Stimulated activated CD4-positive, alpha-beta T cell treated with anti-CD3 and anti-CD28 coated beads, Interleukin-15, amount 100 ng/mL, for 48 hours (primary cell): ENCODE measurements at regions not wholly inside any gene's neighbourhood (a gene's known extent, or its start where the extent isn't known, plus 50 kb on each side); places are given as distances from the start of the nearest gene placed in this dataset.
"Not testable (repeated sequence)": the region's sequence is repeated elsewhere in the genome, so short reads cannot be mapped to it uniquely, and the experiment has no call there.

Experiments
- DNase-seq, 2 donors: peaks; one replicate each; pipeline ENCODE4 v3.0.0-alpha.2; 2020; ENCODE audit warnings: low read depth in 2 of 2

- DNase-seq, result no peak
These were observed 129.7 kb downstream of the MYCN start for GRCh38 chr2:16069933-16070647.

GRCh38 chr2:16069663-16069932 is 129.2 kb downstream of the MYCN start:
- DNase-seq, result no peak

GRCh38 chr2:16068552-16068940 is 128.2 kb downstream of the MYCN start:
- DNase-seq, result no peak

DNA sequence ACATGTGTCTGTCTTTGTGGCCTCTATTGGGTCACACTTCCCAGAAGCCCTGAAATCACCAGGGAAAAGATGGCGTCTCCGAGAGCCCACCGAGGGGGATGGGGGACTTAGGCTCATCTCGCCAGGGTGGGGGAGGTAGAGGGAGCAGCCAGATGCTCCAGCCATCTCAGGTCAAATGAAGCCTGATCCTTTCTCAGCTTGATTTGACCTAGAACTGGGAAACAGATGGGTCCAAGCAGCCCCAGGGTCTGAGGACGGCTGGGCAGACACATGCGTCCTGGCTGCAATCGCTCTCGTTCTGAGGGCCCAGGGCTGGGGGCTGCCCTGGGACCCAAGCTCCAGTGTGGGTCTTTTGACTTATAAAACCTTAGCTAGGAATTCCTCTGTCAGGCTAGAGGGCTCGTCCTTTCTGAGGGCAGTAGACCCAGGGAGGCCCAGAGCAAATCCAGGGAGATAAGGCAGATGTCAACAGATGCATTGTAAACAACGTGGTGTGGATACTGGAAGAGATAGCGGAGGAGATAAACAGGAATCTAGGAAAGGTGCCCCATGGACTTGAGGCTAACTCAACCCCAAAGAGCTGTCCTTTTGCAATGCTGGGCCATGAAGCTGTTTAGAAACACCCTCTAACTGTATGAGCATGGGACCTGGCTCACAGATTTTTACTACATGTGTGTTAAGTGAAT is 127.7 kb downstream of the MYCN start:
- DNase-seq, result no peak

GRCh38 chr2:16067444-16067843 is 127.1 kb downstream of the MYCN start:
- no peak for DNase-seq

DNA sequence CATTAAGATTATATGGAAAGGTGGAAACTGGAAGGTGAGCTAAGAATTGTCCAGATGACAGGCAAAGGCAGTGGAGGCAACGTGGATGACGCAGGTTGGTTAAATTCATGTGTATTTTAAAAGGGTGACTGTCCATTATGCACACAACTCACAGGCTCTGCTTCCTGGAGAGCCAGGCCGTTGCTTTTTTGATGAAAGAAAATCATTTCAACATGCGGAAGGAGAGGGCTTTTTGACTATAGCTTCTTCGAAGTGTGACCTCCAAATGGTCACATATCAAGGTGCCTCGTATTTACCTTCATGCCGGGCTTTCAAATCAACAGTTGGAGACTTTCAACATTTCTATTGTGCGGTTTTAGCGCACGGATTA is 126.7 kb downstream of the MYCN start:
- DNase-seq, result no peak

- DNase-seq, result no peak
These were observed 126.1 kb downstream of the MYCN start for GRCh38 chr2:16066261-16067036.

- DNase-seq, result not testable (repeated sequence)
These were observed 125.1 kb downstream of the MYCN start for GRCh38 chr2:16065272-16066069.

GRCh38 chr2:16064745-16065144 is 124.4 kb downstream of the MYCN start:
- DNase-seq, result no peak

DNA sequence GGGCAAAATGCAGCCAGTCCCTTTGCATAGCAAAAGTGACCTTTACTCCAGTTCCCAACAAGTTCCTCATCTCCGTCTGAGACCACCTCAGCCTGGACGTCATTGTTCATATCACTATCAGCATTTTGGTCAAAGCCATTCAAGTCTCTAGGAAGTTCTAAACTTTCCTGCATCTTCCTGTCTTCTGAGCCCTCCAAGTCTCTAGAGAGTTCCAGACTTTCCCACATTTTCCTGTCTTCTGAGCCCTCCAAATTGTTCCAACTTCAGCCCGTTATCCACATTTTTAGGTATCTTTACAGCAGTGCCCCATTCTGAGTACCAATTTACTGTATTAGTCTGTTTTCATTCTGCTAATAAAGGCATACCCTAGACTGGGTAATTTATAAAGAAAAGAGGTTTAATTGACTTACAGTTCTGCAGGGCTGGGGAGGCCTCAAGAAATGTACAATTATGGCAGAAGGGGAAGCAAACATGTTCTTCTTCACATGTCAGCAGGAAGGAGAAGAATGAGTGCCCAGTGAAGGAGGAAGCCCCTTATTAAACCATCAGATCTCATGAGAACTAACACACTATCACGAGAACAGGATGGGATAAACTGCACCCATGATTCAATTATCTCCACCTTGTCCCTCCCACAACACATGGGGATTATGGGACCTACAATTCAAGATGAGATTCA is 123.7 kb downstream of the MYCN start:
- DNase-seq, result no peak

DNA sequence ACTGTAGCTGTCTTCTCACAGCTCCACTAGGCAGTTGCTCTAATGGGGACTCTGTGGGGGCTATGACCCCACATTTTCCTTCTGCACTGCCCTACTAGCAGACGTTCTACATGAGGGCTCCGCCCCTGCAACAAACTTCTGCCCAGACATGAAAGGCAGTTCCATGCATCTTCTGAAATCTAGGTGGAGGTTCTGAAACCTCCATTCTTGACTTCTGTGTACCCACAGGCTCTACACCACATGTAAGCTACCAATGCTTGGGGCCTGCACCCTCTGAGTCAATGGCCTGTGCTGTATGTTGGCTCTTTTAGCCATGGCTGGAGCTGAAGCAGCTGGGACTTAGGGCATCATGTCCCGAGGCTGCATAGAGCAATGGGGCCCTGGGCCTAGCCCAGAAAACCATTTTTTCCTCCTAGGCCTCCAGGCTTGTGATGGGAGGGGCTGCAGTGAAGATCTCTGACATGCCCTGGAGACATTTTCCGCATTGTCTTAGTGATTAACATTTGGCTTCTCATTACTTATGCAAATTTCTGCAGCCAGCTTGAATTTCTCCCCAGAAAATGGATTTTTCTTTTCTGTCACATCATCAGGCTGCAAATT is 123.0 kb downstream of the MYCN start:
- no peak for DNase-seq

- no peak for DNase-seq
These were observed 122.3 kb downstream of the MYCN start for GRCh38 chr2:16062471-16063250.

DNA sequence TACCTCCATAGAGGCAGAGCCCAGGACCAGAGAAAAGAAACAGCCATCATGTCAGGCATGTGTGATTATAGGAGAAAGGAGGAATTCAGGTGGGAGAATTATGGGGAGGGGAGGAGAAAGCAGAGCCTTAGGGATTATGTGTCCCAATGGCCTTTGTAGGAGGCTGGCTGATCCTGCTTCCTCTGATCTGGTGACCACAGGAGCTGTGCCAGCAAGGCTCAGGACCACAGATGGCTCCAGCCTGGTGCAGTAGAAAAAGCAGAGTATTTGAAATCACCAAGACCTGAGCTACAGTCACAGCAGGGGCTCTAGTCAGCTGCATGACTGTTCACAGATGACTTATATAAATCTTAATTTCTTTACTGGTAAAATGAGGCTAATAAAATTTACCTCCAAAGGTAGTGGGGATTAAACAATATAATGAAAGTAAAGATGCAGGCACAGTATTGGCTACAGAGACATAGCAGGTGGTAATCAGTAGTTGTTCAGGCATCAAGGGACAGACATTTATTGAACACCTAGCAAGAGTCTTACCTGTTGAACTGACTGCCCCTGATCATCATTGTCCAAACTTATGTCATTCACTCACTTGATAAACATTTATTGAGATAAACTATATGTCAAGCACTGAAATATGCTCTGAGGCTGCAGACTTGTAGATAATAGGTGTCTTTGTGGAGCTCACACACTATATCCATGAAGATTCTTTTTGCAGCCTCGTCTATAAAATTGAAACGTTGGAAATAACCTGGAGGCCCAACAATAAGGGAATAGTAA is 121.3 kb downstream of the MYCN start:
- no peak for DNase-seq

DNA sequence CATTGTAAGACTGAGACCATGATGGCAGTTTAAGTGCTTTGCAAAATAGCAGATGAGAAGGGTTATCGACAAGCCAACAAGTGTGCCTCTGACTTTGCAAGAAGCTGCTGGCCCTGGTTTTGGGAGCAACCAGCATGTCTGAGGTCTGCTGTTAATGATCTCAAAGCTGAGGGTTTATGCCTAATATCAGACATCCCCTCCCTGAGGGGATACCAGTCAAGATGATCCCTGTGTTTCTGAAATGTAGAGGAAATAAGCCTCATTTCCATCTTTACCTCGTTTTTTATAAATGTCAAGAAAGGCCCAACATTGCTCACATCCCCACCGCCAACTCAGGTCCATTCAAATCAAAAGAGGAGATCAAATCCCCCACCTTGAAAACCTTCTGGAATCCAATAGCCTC is 120.6 kb downstream of the MYCN start:
- DNase-seq, result no peak

- DNase-seq, result no peak
These were observed 120.0 kb downstream of the MYCN start for GRCh38 chr2:16060125-16060935.

GRCh38 chr2:16059393-16060016 is 119.2 kb downstream of the MYCN start:
- DNase-seq, result no peak

GRCh38 chr2:16058747-16059358 is 118.5 kb downstream of the MYCN start:
- DNase-seq, result no peak

DNA sequence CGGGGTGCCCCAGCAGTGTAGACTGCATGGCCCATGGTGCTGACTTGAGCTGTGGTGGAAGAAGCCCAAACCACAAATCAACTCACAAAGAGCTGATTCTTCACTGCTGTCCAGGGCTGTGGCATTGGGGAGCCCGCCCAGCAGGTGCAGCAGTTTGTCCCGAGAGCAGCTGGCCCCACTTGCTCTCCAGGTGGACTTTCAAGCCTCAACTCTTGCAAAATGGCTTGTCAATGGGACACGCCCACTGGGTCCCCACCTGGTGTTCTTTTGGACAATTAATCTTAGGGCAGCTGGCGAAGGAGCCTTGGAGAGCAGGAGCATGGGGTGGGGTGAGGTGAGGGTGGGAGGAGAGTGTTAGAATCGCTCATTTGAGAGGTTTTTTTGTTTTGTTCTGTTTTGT is 117.9 kb downstream of the MYCN start:
- DNase-seq, result no peak
